NCI-H345 (cell line): ENCODE measurements at regions not wholly inside any gene's neighbourhood (a gene's known extent, or its start where the extent isn't known, plus 50 kb on each side); places are given as distances from the start of the nearest gene placed in this dataset.
"Not testable (repeated sequence)": the region's sequence is repeated elsewhere in the genome, so short reads cannot be mapped to it uniquely, and the experiment has no call there.

Experiments
- DNase-seq: peaks from one replicate; lab custom pipeline; 2025; lab: John Stamatoyannopoulos, UW

DNA sequence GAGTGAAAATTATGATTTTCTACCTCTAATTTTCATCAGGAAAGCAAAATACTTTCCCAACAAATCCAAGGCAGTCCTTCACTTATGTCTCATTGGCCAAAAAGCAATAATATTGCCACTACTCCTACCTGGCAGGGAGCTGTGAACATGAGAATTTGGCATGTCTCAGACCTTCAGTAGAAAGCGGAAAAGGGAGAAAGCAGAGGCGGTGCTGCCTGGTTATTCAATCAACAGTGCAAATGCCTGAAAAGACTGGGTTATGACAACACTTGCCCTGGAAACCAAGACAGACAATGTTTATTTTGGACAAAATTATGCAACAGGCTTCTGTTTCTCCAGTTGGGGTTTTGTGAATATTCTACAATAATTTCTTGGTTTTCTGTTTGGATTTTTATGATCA lies 194.4 kb downstream of the TAF11L14 start:
- DNase-seq = no peak

DNA sequence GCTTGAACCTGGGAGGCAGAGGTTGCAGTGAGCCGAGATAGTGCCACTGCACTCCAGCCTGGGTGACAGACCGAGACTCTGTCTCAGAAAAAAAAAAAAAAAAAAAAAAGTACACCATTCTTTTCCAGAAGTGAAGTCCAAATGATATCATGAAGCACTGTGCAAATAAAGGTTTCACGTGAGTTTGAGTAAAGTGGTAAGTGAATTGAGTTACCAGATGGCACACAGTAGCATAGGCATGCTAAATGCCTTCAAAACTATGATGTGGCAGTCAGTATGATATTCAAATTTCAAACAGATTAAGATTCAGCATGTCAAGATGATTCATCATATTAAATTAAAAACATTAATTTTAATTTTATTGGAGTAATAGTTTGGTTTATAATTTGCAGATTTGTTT lies 195.2 kb downstream of the TAF11L14 start:
- peak; percentile 26 for DNase-seq

DNA sequence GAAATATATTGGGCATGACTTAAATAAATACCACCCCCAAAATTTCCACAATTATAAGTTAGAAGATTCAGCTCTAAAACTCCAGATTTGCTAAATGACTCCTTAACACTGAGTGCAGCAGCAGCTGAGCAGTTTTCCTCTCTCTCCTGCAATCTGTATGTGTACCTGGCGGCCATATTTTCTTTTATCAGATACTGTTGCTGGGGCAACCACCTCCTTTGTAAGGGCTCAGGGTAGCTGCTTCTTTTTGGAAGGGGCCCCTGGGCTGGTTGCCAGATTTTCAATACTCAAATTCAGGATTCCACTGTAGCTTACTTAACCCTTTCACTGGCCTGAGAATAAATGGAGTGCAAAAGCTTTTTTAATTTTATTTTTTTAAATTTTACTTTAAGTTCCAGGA lies 197.0 kb downstream of the TAF11L14 start:
- DNase-seq = peak; percentile 93

DNA sequence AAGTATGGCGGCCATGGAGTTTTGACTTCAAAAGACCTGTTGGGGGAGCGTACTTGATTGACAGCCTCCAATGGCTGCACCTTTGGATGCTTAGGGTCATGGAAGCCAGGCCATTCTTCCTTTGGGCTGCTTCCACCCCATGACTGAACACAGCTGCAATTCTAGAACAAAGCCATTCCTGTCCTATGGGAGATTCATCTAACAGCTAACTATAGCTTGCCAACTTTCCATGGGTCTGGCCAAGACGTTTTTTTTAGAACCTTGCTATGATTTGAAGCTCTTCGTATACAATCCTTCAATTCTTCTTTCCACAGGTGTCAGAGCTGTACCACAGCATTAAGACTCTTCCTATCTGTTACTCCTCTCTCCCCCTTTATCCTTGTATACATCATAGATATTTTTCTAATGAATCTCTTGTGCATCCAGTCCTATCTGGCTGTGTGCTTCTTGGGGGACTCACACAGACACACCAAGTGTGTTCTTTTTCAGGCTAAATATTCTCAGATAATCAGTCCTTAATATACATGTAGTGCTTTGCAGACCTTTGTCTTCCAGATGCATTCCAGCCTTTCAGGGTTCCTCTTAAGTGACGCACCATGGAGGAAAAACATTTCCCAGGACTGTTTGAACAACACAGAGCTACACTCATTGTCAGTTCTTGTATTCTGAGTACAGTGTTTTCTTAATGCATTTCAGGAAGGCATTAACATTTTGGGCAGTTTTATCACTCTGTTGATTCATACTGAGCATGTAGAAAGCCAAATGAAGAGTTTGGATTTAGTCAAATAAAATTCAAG lies 198.9 kb downstream of the TAF11L14 start:
- no peak for DNase-seq

DNA sequence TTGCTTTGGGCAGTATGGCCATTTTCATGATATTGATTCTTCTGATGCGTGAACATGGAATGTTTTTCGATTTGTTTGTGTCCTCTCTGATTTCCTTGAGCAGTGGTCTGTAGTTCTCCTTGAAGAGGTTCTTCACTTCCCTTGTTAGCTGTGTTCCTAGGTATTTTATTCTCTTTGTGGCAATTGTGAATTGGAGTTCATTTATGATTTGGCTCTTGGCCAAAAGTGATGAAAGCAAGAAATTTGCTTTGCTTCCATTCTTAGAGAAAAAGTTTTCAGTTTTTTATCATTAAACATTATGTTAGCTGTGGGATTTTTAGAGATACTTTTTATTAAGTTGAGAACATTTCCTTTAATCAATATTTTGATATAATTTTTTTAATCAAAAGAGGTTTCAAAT lies 203.5 kb downstream of the TAF11L14 start:
- no peak for DNase-seq

DNA sequence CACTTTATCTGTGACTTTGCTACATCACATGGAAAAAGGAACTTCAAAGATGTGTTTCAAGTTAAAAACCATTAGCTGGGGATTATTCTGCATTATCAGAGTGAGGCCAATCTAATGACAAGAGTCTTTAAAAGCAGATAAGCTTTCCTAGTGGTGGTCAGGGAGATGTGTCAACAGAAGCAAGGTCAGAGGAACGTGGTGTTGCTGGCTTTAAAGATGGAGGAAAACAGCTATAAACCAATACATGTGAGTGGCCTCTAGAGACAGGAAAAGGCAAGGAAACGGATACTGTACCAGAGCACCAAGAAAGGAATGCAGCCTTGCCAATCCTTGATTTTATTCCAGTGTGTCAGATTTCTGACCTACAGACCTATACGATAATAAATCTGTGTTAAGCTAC lies 204.2 kb downstream of the TAF11L14 start:
- DNase-seq = no peak

DNA sequence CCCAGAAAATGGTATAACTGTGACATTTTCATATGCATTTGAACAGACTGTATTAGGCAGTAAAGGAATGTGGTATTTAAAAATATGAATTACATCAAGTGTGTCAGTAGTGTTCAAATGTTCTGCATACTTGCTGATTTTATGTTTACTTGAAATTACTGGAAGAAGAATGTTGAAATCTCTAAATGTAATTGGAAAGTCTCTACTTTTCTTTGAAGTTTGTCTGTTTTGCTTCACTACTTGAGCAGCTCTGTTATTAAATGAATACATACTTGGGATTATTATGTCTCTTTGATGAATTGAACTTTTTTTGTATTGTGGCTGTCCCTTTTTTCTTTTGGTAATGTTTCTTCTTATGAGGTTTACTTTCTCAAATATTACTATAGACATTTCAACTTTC lies 205.6 kb downstream of the TAF11L14 start:
- no peak for DNase-seq

DNA sequence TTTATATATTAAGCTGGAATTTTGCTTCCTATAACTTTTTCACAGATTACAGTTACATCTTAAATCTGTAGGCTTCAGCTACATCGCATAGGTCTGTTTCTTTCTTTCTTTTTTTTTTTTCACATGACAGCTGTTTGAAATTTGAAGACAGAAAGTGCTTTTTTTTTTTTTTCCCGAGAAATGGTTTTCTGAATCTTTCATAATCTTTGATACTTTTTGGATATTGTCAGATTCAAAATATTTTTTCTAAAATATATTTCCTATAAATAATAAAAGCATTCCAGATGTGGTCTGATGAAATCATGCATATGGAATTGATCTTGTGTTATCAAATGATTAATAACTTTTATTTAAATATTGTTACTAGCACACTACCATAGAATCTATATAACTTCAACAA lies 212.2 kb downstream of the TAF11L14 start:
- DNase-seq = no peak

DNA sequence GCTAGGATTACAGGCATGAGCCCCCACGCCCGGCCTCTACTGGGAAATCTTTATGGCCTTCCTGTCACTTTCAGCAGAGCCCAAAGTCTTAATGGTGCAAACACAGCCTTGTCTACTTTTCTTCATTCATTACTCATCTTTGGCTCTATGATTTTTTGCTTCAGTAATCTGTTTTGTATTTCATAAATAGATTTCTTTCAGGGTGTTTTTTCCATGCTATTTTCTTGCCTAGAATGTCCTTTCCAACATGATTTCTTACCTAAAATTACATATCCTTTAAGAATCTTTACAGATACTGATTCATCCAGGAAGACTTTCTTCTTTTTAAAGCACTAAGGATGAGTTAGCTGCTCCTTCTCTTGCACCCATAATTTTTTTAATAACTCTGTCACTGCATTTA lies 213.0 kb downstream of the TAF11L14 start:
- no peak for DNase-seq

DNA sequence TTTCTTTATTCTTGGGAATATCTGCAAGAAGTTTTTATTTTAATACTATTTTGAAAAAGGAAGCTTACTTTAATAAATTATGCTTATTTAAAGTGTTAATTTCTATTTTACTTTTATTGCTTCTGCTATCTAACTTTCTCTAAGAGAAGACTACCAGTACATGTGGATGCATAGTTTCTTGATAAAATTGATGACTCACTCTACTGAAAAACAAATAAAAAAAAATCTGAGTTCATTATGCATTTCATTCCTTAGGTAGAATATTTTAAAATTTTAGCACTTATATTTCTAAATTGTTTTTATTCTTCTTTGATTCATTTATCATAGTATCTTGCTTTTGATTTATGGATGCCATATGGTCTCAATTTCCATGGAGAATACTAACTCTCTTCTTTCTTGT lies 217.9 kb downstream of the TAF11L14 start:
- DNase-seq = no peak

DNA sequence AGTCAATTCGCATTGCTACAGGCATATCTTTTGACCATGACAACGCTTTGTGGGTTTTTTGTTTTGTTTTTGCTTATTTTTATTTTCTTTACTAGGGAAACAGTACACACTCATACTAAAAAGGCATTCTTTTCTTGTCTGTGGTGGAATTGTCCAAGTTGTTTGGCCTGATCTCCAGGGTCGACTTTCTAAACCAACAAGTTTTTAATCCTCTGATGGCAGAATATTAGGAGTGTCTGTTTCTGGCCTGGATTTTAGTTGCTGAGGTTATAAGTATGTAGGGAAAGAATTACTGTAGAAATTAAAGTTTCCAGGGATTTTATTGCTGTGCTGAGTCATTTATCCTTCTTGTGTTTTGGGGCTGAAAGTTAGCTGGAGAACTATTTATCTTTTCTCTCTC lies 218.5 kb downstream of the TAF11L14 start:
- DNase-seq = no peak

DNA sequence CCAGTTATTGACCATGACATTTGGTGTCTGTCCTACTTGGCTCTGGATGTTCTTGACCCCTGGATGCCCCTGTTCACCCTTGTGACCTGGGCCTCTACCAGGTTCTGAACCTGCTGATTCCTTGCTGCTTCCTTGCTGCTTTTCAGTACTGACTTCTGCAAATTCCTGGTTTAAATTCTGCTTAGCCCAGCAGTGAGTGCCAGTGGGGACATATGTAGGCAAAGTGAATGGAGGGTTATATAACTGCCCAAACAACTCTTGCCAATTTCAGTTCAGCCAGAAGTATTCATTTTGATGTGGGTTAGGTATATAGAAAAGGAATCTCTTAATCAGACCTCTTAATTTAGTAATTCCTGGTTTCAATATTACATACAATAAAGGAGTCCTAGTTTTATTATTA lies 220.6 kb downstream of the TAF11L14 start:
- DNase-seq = no peak

DNA sequence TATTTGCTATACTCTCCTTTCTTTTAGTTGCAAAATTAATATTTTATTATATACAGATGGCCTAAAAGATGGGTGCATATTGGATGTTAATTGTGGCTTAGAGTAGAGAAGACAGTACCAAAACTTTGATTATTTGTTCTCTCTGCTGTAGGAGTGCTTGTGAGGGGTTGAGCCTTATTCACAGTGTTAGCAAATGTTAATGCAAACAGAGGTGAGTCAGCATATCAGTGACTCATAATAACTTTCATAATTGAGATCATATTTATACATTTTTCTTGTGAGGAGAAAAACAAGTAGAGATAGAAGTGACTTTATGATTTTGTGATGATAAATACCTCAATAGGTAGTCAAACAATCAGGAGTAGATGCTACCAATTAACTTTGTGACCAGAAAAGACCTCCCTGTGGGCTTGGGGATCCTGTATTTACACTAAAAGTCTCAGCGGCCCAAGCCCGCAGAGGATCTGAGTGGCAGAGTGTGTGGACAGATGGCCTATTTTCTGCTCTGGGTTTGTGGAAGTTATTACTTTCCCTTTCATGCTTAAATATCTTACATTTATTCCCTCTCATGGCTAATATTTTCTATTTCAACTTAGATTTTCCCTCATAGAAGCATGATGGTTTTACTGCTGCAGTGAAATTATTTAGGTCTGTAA lies 226.5 kb downstream of the TAF11L14 start:
- DNase-seq = no peak

DNA sequence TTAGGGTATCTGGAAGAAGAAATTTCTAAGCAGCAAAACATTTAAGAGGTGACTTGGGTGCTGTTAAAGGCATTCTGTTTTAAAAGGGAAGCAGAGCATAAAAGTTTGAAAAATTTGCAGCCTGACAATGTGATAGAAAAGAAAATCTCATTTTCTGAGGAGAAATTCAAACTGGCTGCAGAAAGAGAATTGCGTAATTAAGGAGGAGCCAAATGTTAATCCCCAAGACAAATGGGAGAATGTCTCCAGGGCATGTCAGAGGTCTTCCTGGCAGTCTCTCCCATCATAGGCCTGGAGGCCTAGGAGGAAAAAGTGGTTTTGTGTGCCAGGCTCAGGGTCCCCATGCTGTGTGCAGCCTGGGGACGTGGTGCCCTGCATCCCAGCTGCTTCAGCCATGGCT lies 230.6 kb downstream of the TAF11L14 start:
- not testable (repeated sequence) for DNase-seq

DNA sequence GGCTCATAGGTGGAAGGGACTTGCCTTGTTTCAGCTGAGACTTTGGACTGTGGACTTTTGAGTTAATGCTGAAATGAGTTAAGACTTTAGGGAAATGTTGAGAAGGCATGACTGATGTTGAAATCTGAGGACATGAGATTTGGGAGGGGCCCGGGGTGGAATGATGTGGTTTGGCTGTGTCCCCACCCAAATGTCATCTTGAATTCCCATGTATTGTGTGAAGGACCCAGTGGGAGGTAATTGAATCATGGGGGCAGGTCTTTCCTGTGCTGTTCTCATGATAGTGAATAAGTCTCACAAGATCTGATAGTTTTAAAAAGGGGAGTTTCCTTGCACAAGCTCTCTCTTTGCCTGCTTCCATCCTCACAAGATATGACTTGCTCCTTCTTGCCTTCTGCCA lies 231.7 kb downstream of the TAF11L14 start:
- not testable (repeated sequence) for DNase-seq

DNA sequence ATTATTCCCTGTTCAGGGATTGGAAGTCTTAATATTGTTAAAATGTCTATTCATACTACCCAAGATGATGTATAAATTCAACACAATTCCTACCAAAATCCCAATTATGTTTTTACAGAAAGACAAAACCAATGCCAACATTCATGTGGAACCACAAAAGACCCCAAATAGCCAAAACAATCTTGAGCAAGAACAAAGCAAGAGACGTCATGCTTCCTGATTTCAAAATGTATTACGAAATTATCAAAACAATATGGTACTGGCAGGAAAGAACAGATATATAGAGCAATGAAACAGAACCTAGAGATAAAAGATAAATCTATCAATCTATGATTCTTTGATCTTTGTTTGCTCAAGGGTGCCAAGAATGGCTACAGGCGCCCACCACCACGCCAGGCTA lies 237.9 kb downstream of the TAF11L14 start:
- no peak for DNase-seq

DNA sequence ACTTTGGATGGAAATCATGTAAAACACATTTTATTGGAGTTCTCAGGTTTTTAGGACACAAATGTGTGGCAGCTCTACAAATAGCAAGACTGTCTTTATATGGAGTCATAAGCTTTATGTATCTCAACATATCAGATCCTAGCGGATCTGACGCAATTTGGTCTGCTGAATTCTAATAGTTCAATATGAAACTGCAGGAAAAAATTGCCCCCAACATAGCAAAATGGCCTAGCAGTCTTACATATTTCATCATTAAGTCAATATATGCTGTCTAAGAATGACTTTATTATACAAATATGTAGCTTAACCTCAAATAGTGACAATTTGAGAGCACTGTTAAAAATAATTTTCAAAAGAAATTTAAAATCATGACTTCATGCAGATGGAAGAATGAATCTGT lies 244.3 kb downstream of the TAF11L14 start:
- no peak for DNase-seq

DNA sequence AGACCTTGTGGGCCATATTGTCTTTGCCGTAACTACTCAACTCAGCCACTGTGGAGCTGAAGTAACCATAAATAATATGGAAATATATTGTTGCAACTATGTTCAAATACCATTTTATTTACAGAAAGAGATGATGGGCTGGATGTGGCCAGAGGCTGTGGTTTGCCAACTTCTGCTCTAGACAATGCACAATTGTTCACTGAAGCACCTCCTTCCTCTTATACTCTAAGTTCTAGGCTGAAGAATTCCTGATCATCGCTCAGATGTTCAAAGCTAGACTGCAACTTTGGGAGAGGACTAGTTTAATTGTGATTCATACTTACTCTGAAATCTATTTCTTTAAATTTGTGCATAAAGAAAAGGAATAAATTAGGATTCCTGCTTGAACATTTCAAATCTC lies 245.0 kb downstream of the TAF11L14 start:
- DNase-seq = no peak

DNA sequence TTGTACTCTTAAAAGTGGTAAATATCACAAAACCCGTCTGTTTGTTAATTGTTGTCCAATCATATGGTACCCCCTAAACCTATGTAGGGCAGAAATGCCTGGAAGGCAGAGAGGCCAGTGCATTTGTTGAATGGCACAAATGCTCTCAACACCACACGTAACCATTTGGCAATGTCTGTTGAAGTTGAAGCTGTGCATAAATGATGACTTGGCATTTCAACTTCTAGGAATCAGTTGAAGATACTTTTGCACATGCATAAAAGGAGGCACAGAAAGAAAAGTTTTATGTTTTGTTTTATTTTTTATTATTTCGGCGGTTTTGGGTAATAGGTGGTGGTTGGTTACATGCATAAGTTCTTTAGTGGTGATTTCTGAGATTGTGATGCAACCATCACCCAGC lies 246.6 kb downstream of the TAF11L14 start:
- DNase-seq = no peak

DNA sequence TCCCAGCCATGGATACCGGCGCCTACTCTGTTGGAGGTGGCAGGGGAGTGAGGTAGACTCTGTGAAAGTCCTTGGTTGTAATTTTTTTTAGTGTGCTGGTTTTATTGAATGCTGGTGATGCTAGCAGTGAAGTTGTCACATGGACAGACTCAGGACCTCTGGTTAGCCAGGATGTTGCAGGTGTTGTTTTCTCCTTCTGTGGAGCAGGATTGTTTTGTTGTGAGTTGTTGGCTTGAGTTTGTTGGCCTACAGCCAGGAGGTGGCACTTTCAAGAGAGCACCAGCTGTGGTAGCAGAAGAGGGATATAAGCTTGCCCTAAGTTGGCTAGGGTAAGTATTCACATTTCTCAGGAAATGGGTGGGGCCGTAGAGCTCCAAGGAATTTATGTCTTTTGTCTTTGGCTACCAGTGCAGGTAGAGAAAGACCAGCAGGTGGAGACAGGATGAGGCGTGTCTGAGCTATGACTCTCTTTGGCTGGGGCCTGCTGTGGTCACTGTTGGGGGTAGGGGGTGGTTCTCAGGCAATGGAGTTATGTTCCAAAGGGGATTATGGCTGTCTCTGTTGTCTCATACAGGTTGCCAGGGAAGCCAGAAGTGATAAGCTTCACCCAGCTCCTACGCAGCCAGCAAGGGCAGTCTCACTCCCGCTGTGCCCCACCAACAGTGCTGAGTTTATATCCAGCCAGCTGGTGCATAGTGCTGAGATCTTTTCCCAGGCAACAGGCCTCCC lies 248.7 kb downstream of the TAF11L14 start:
- DNase-seq = peak; percentile 99

DNA sequence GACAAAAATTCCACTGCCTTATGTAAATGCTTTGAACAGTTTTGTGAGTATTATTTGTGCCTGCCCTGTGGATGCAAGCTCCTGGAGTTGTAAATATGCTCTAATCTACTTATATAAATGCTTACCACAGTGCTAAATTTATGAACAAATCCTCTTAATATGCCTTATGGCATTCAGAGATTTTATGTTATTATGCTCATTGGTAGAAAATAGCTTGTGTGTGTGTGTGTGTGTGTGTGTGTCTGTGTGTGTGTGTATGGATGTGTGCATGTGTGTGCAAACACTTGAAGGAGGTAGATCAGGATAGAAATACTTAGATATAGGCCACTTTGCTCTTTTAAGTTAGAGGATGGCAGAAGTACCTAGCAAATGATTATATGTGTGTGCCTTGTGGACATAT lies 253.9 kb downstream of the TAF11L14 start:
- DNase-seq = no peak

DNA sequence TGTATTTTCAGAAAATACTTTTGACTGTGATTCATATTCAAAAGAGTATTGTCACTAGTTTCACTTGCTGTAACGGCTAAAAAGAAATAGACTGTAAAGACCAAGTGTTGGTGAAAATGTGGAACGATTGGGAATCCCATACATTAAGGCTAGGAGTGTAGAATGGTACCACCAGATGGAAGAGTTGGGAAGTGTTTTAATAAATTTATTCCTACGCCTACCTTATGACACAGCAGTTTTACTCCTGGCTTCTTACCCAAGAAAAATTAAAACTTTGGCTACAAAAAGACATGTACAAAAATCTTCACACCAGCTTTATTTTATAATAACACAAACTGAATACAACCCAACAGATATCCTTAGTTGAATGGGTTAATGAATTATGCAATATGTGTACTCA lies 256.2 kb downstream of the TAF11L14 start:
- DNase-seq = no peak

DNA sequence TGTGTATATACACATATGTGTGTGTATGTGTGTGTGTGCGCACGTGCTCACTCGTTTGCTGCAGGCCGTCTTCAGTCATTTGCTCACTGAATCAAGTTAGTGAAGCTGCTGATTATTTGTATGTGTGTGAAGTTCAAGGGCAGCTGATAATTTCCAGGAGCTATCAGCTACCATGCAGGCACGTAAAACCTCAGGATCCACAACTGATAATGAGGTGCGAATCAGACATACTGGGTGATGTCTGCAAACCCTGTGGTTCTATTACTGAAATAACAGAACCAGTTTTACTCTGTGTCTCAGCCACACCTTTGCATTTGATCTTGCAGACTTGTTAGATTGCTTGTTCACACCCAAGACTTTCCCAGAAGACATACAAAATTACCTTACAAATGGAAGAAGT lies 257.6 kb downstream of the TAF11L14 start:
- no peak for DNase-seq
